ENCODE measurements at regions not wholly inside any gene's neighbourhood (a gene's known extent, or its start where the extent isn't known, plus 50 kb on each side); places are given as distances from the start of the nearest gene placed in this dataset.

GRCh38 chr1:38217316-38217715 lies 170.7 kb upstream of the POU3F1 start:
- DNase-seq (ENCODE audit: low spot score): no peak

- no peak for DNase-seq (ENCODE audit: low spot score)
Measured at GRCh38 chr1:38213646-38214434, 167.2 kb upstream of the POU3F1 start.

- no peak for DNase-seq (ENCODE audit: low spot score)
Measured at GRCh38 chr1:38210895-38211177, 164.2 kb upstream of the POU3F1 start.

- DNase-seq (ENCODE audit: low spot score): no peak
Measured at GRCh38 chr1:38210021-38210894, 163.7 kb upstream of the POU3F1 start.

GRCh38 chr1:38208716-38209632 lies 162.4 kb upstream of the POU3F1 start:
- peak; percentile 5 for DNase-seq (ENCODE audit: low spot score)

GRCh38 chr1:38207906-38208305 lies 161.3 kb upstream of the POU3F1 start:
- no peak for DNase-seq (ENCODE audit: low spot score)

GRCh38 chr1:38207275-38207674 lies 160.7 kb upstream of the POU3F1 start:
- DNase-seq (ENCODE audit: low spot score): no peak

- DNase-seq (ENCODE audit: low spot score): no peak
Measured at GRCh38 chr1:38204698-38205097, 158.1 kb upstream of the POU3F1 start.

- DNase-seq (ENCODE audit: low spot score): no peak
Measured at GRCh38 chr1:38203441-38203840, 156.8 kb upstream of the POU3F1 start.

- no peak for DNase-seq (ENCODE audit: low spot score)
Measured at GRCh38 chr1:38201431-38201830, 154.8 kb upstream of the POU3F1 start.

- DNase-seq (ENCODE audit: low spot score): no peak
Measured at GRCh38 chr1:38198621-38199020, 152.0 kb upstream of the POU3F1 start.

- DNase-seq (ENCODE audit: low spot score): no peak
Measured at GRCh38 chr1:38198099-38198498, 151.5 kb upstream of the POU3F1 start.

GRCh38 chr1:38197312-38198061 lies 150.9 kb upstream of the POU3F1 start:
- no peak for DNase-seq (ENCODE audit: low spot score)

GRCh38 chr1:38194472-38194871 lies 147.9 kb upstream of the POU3F1 start:
- no peak for DNase-seq (ENCODE audit: low spot score)

- no peak for DNase-seq (ENCODE audit: low spot score)
Measured at GRCh38 chr1:38193040-38193439, 146.4 kb upstream of the POU3F1 start.

GRCh38 chr1:38191461-38191860 lies 144.9 kb upstream of the POU3F1 start:
- DNase-seq (ENCODE audit: low spot score): no peak

- DNase-seq (ENCODE audit: low spot score): peak; percentile 7
Measured at GRCh38 chr1:38190983-38191382, 144.4 kb upstream of the POU3F1 start.

GRCh38 chr1:38187552-38187951 lies 141.0 kb upstream of the POU3F1 start:
- DNase-seq (ENCODE audit: low spot score): no peak

GRCh38 chr1:38186566-38186965 lies 140.0 kb upstream of the POU3F1 start:
- no peak for DNase-seq (ENCODE audit: low spot score)

GRCh38 chr1:38185913-38186312 lies 139.3 kb upstream of the POU3F1 start:
- DNase-seq (ENCODE audit: low spot score): no peak

GRCh38 chr1:38183747-38184146 lies 137.2 kb upstream of the POU3F1 start:
- no peak for DNase-seq (ENCODE audit: low spot score)

- no peak for DNase-seq (ENCODE audit: low spot score)
Measured at GRCh38 chr1:38183096-38183495, 136.5 kb upstream of the POU3F1 start.
